Astrocyte of the cerebellum (primary cell): ENCODE measurements at regions not wholly inside any gene's neighbourhood (a gene's known extent, or its start where the extent isn't known, plus 50 kb on each side); places are given as distances from the start of the nearest gene placed in this dataset.
"Not testable (repeated sequence)": the region's sequence is repeated elsewhere in the genome, so short reads cannot be mapped to it uniquely, and the experiment has no call there.

ENCODE experiments used
- DNase-seq: peaks from one replicate; pipeline ENCODE4 v3.0.0-alpha.2; 2011; ENCODE audit warnings: low read depth
- H3K4me3 ChIP-seq: 2 replicates; pipeline ENCODE4 v1.5.1; 2011; ENCODE audit warnings: mild to moderate bottlenecking, low read depth, low read length, moderate library complexity
- CTCF ChIP-seq: IDR thresholded peaks from 2 replicates; pipeline ENCODE4 v1.5.1; 2012; ENCODE audit warnings: low read length, low read depth, moderate library complexity, mild to moderate bottlenecking; ENCODE audit errors: missing control alignments
- in situ Hi-C: cut with HindIII; loops from 2 replicates; pipeline ENCODE4 v1.10.0; 2017; ENCODE audit warnings: low sequenced_read_pairs

DNA sequence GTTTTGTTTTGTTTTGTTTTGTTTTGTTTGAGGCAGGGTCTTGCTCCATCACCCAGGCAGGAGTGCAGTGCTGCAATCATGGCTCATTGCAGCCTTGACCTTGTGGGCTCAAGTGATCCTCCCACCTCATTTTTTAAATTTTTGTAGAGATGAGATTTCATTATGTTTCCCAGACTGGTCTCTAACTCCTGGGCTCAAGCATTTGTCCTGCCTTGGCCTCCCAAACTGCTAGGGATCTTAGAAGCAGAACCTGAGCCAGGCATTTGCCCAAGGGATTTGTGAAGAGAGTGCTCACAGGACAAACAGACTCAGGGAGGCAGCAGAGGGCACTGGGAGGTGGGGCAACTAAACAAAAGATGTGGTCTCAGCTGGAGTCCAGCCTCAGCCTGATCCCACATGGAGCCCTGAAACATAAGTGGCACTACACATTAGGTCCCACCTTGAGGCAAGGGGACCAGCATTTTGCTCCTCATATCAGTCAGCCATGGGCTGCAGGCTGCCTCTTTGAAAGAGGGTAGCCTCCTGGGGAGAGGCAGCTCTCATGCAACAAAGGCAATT, 86.2 kb upstream of the CMKLR1 start:
- TF ChIP-seq CTCF: no peak
- in situ Hi-C loops: no loop called here

GRCh38 chr12:108424816-108425215, 85.7 kb upstream of the CMKLR1 start:
- H3K4me3 ChIP-seq: no peak overlapping the region
- DNase-seq: no peak
- no peak for TF ChIP-seq CTCF
- in situ Hi-C loops: no loop called here

More for the DNA sequence above, 86.2 kb upstream of the CMKLR1 start:
- H3K4me3 ChIP-seq: no peak overlapping the region
- DNase-seq: no peak

DNA sequence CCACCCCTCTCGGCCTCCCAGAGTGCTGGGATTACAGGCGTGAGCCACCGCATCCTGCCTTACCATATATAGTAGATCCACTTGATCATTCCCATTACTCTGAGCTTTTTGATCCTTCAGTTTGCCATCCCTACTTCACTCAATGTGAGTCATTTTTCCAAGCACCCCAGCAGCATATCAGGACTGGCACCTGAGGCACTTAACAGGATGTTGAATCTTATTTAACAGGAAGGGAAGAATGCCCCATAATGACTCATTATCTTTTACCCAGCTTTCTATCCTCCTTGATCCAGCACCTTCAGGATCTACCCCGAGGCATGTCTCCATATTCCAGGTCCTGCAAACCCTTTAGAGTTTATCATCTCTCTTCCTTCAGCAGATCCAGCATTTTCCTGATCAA, 84.9 kb upstream of the CMKLR1 start:
- DNase-seq: no peak
- in situ Hi-C loops: no loop called here
- TF ChIP-seq CTCF: no peak
- H3K4me3 ChIP-seq: no peak overlapping the region

- no peak for DNase-seq
- in situ Hi-C loops: no loop called here
- no peak overlapping the region for H3K4me3 ChIP-seq
- TF ChIP-seq CTCF: no peak
Measured at GRCh38 chr12:108423486-108423885, 84.4 kb upstream of the CMKLR1 start.

GRCh38 chr12:108421082-108421481, 82.0 kb upstream of the CMKLR1 start:
- in situ Hi-C loops, DNase-seq, H3K4me3 ChIP-seq: not testable (repeated sequence)

- in situ Hi-C loops, H3K4me3 ChIP-seq, DNase-seq: not testable (repeated sequence)
Measured at GRCh38 chr12:108420421-108420820, 81.3 kb upstream of the CMKLR1 start.

DNA sequence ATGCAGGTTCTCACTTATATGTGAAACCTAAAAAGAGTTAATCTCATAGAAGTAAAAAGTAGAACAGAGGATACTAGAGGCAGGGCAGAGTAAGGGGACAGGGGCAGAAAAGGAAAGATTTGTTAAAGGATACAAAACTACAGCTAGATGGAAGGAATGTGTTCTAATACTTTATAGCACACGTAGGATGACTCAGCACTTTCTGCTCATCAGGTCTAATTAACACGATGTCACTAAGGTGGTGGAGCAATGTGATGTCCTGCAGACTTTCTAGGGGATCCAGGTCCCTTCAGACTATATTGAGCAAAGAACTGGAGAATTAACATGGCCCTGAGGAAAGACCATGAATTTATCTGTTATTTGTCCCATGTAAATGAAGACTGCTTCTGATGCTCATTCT, 80.8 kb upstream of the CMKLR1 start:
- in situ Hi-C loops: no loop called here
- no peak for TF ChIP-seq CTCF
- no peak overlapping the region for H3K4me3 ChIP-seq
- DNase-seq: no peak

- no peak for DNase-seq
- in situ Hi-C loops: no loop called here
- TF ChIP-seq CTCF: no peak
- H3K4me3 ChIP-seq: no peak overlapping the region
Measured at GRCh38 chr12:108418164-108418890, 79.2 kb upstream of the CMKLR1 start.
